Omental fat pad (tissue), 3 donors: ENCODE measurements at regions not wholly inside any gene's neighbourhood (a gene's known extent, or its start where the extent isn't known, plus 50 kb on each side); places are given as distances from the start of the nearest gene placed in this dataset.

Experiments used
- ATAC-seq: fragments of 150-250 bp; one replicate; pipeline ENCODE4 v1.9.1; 2016; ENCODE audit warnings: mild to moderate bottlenecking, moderate library complexity; ENCODE audit not compliant: low FRiP score
- DNase-seq: peaks from one replicate; pipeline ENCODE4 v3.0.0-alpha.2; 2019; ENCODE audit warnings: low spot score
- TF ChIP-seq, protein P1 (sequence below), 3 donors: fragments of 450-650 bp; IDR thresholded peaks; one replicate each; pipeline ENCODE4 v1.5.1; 2016 to 2017; ENCODE audit warnings: antibody characterized with exemption in 3 of 3, mild to moderate bottlenecking in 3 of 3, moderate library complexity in 2 of 3

DNA sequence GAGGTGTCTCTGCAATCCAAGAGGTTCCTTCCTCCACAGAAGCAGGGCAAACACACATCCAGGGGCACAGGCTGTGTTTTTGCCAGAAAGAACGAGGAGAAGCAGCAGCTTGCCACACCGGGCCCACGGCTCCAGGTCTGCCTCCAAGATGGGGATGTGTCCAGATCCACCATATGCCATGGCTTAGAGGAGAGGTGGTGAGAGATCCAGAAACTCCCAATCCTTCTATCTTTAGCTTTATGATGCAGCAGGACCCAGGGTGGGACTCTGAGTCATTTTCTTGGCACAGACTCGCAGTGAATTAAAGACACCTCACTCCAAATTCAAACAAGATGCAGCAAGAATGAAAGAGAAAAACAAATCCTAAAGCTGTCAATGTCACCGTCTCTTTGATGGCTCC lies 481.4 kb upstream of the TMEM132C start:
- DNase-seq (no peak), ATAC-seq (peak; percentile 80)
- TF ChIP-seq, protein P1, sequence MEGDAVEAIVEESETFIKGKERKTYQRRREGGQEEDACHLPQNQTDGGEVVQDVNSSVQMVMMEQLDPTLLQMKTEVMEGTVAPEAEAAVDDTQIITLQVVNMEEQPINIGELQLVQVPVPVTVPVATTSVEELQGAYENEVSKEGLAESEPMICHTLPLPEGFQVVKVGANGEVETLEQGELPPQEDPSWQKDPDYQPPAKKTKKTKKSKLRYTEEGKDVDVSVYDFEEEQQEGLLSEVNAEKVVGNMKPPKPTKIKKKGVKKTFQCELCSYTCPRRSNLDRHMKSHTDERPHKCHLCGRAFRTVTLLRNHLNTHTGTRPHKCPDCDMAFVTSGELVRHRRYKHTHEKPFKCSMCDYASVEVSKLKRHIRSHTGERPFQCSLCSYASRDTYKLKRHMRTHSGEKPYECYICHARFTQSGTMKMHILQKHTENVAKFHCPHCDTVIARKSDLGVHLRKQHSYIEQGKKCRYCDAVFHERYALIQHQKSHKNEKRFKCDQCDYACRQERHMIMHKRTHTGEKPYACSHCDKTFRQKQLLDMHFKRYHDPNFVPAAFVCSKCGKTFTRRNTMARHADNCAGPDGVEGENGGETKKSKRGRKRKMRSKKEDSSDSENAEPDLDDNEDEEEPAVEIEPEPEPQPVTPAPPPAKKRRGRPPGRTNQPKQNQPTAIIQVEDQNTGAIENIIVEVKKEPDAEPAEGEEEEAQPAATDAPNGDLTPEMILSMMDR (IDR thresholded peaks at IDR 0.05), result no peak

DNA sequence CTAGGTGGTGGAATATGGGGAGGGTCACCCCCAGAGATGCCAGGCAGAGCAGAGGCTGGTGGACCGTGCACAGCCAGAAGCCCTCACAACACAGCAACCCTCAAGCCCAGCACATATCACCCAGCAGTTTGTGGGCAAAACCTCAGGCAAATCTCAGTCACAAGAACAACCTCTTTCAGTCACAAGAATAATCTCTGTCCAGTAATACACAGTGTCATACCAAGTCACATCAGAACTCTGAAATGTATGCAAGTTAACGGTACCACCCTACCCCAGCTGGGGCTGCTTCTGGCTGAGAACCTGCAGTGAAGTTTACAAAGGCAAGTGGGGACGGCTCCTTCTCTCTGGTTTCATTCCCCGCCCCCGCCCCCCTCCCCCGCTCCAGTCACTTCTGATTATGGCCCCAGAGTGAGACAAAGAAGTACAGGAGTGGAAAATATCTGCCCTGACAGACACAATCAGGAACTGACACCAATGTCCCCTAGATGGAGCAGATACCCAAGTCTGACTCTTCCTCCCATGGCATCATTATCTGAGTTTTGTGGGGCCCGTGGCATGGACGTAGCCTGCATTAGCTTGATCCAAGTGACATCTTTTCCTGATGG lies 480.9 kb upstream of the TMEM132C start:
- TF ChIP-seq, protein P1 (IDR thresholded peaks at IDR 0.05), result no peak
- DNase-seq (no peak), ATAC-seq (no peak)

DNA sequence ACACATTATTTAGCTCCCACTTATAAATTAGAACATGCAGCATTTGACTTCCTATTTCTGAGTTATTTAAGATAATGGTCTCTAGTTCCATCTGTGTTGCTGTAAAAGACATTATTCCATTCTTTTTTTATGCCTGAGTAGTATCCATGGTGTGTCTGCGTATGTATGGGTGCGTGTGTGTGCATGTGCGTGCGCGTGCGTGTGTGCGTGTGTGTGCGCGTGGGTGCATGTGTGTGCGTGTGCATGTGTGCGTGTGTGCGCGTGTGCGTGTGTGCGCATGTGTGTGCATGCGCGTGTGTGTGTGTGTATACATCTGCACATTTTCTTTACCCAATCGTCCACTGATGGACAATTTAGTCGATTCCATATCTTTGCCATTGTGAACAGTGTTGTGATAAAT lies 479.4 kb upstream of the TMEM132C start:
- ATAC-seq (no peak), DNase-seq (no peak)
- TF ChIP-seq, protein P1 (IDR thresholded peaks at IDR 0.05), result no peak

DNA sequence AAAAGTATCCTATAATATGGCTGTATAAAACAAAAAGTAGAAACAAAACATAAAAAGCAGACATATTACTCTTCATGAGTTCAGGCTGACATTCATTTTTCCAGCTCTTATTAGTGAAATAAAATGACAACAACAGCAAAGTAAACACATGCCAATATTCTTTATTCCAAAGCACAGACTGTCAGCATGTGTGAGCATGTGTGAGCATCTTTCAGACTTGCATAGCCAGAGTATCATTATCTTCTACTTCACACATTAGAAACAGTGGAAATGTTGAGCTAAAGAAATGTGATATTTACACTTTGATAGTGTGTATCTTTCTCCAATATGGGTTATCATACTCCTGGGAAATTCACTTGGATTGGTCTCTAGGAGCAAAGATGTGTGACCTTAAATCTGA lies 476.6 kb upstream of the TMEM132C start:
- TF ChIP-seq, protein P1 (IDR thresholded peaks at IDR 0.05), result no peak
- ATAC-seq, result no peak
- no peak for DNase-seq

DNA sequence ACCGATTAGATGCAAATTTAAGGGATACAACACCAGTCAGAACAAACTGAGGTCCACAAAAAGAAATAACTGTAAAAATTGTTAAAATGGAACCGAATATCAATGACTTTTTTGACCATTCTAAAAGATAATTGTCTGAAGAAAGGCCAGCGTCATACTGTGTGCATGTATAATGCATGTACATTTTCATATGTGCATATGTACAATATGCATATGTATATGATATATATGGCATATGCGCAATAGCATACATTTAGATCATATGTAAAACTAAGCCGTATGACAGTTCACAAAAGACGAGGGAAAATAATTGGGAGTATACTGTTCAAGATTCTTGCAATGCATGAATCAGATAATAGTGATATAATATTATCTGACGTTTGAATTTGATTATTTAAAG lies 475.8 kb upstream of the TMEM132C start:
- DNase-seq (no peak), ATAC-seq (no peak)
- TF ChIP-seq, protein P1 (IDR thresholded peaks at IDR 0.05), result no peak

DNA sequence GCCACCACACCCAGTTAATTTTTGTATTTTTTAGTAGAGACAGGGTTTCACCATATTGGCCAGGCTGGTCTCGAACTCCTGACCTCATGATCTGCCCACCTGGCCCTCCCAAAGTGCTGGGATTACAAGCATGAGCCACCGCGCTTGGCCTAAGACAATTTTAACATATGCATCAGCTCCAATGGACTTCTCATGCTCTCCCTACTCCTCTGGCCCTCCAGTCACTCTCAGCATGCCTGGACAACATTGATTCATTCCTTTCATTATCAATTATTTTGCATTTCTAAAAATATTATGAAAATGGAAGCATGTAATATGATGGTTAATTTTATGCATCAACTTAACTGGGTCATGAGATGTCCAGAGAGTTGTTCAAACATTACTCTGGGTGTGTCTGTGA lies 469.1 kb upstream of the TMEM132C start:
- TF ChIP-seq, protein P1 (IDR thresholded peaks at IDR 0.05), result no peak
- DNase-seq, result no peak
- no peak for ATAC-seq

DNA sequence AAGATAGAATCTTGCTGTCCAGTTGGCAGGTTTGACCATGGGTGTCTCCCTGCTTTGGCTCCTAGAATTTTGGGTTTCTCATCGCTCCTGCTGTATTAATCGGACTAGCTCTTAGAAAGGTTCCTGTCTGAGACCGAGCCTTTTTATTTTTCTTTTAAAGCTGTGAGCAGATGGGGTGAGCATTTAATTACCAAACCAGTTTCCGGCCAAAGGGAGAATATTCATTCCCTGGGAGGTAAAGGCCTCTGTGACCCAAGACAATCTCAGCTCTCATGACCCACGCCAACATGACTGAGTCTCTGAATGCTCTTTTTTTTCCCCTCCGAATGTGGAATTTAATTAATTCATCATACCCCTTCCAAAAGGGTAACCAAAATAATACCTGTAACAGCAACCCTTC lies 464.7 kb upstream of the TMEM132C start:
- TF ChIP-seq, protein P1 (IDR thresholded peaks at IDR 0.05), result no peak
- DNase-seq (no peak), ATAC-seq (no peak)
